ENCODE measurements at regions not wholly inside any gene's neighbourhood (a gene's known extent, or its start where the extent isn't known, plus 50 kb on each side); places are given as distances from the start of the nearest gene placed in this dataset.

DNA sequence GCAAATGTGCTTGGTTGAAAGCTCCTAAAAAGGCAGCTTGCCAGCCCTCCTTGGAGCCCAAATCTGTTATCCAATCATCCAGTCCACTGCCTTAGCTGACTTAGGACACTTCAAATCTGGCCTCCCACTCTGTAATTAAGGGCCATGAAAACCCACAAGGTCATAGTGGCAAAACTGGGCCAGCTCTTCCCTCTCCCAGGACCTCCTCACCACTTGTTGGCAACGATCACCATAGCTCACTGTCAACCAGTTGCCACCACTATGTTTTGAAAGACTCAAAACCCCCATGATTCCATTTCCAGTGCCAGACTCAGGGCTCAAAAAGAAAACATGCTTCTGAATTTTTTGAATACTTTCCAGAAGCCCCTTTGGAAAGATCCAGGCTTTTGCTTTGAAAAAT, 107.5 kb downstream of the NREP start:
- Mint-ChIP-seq H3K9me3 (no peaks in the 10 kb centered on the region), H3K27ac (no peak overlapping the region), H3K4me1 (ENCODE audit: low read depth) (no peaks in the 10 kb centered on the region), H3K27me3 (ENCODE audit: insufficient read depth) (peaks cover 7% of the 10 kb centered on the region), H3K36me3 (ENCODE audit: low read depth) (peaks cover 1% of the 10 kb centered on the region), H3K4me3 (no peak overlapping the region)
- intact Hi-C loops (cut with micrococcal nuclease), result no loop called here
- no peak for DNase-seq (ENCODE audit: low spot score)

DNA sequence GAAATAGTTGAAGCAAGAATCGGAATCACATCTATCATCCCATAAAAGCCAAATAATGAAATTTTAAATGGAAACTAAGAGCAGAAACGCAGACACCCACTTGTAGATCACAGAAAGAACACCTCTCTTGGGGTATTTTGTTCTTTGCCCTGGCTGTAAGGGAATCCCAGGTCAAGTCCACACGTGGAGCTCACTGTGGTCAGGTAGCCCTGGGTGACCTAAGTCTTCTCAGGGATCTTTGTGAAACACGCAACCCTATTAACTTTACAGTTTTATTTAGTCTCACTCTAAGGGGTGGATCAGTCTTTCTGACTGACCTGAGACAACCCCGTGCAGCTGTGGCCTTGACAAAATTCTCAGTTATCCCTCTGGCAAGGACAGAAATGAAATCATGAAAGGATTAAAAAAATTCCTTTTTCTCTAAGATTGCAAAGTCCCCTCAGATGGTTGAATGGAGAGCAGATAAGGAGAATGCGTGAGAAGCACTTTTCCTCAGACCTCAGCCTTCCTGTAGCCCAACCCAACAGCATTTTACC, 111.6 kb downstream of the NREP start:
- H3K9me3 Mint-ChIP-seq, result peaks cover 6% of the 10 kb centered on the region
- no peaks in the 10 kb centered on the region for H3K4me1 Mint-ChIP-seq (ENCODE audit: low read depth)
- H3K36me3 Mint-ChIP-seq (ENCODE audit: low read depth), result peaks cover 1% of the 10 kb centered on the region
- intact Hi-C loops (cut with micrococcal nuclease), result no loop called here
- H3K27ac Mint-ChIP-seq, result no peak overlapping the region
- no peak overlapping the region for H3K4me3 Mint-ChIP-seq
- H3K27me3 Mint-ChIP-seq (ENCODE audit: insufficient read depth), result peaks cover 5% of the 10 kb centered on the region
- DNase-seq (ENCODE audit: low spot score), result no peak

DNA sequence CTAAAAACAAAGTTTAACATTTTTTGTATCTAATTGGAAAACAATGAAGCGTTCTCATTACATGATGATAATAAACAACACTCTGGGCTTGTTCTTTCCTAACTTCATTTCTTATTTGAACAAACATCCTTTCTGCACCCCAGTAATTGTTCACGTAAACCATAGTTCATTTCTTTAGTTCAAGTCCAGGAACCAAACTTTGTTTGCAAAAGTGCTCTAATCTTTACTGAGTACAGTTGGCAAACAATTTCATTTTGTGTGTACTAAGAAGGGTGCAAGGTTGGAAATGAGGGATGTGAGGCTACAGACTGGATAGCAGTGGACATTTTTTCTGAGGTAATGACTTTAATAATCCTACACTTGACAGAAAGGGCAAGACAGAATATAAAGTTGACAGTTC, 113.5 kb downstream of the NREP start:
- H3K9me3 Mint-ChIP-seq, result peaks cover 21% of the 10 kb centered on the region
- H3K36me3 Mint-ChIP-seq (ENCODE audit: low read depth), result peaks cover 1% of the 10 kb centered on the region
- H3K27me3 Mint-ChIP-seq (ENCODE audit: insufficient read depth), result peaks cover 5% of the 10 kb centered on the region
- DNase-seq (ENCODE audit: low spot score), result no peak
- no peak overlapping the region for H3K4me3 Mint-ChIP-seq
- intact Hi-C loops (cut with micrococcal nuclease), result no loop called here
- no peaks in the 10 kb centered on the region for H3K4me1 Mint-ChIP-seq (ENCODE audit: low read depth)
- no peak overlapping the region for H3K27ac Mint-ChIP-seq

DNA sequence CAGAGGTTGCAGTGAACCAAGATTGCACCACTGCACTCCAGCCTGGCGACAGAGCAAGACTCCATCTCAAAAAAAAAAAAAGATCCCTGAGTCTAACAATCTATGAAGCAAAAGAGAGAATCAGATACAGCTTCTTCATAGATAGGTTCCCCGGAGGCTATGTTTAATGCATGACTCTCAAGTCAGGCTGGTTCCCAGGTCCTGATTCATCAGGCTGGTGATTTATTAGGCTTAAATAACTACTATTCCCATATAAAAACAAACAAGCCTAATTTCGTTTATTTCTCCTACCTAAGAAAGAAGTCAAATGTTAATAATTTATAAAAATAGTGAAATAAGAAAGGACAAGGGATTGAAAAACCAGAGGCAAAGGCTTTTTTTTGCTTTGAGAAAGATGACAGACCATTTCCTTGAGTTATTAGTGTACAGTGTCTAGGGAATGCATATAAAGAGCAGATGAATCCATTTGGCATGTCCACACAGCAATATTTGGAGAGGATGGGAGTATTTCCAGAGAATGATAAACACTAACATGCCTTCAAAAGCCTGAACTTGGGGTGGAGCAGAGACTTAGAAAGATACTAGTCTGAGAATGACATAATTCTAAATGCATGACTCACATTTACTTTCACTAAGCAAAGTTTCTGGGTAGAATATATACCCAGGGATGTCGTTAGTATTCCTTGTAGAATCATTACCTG, 115.3 kb downstream of the NREP start:
- H3K4me3 Mint-ChIP-seq, result no peak overlapping the region
- DNase-seq (ENCODE audit: low spot score), result no peak
- H3K27me3 Mint-ChIP-seq (ENCODE audit: insufficient read depth), result no peaks in the 10 kb centered on the region

DNA sequence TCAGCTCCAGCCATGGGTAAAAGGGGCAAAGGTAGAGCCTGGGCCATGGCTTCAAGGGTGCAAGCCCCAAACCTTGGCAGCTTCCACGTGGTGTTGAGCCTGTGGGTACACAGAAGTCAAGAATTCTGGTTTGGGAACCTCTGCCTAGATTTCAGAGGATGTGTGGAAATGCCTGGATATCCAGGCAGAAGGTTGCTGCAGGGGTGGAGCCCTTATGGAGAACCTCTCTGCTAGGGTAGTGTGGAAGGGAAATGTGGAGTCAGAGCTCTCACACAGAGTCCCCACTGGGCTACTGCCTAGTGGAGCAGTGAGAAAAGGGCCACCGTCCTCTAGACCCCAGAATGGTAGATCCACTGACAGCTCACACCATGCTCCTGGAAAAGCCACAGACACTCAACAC, 117.1 kb downstream of the NREP start:
- intact Hi-C loops (cut with micrococcal nuclease), result no loop called here
- no peak for DNase-seq (ENCODE audit: low spot score)

More for the DNA sequence above, 115.3 kb downstream of the NREP start:
- Mint-ChIP-seq H3K36me3 (ENCODE audit: low read depth) (peaks cover 1% of the 10 kb centered on the region), H3K9me3 (peaks cover 29% of the 10 kb centered on the region), H3K27ac (no peak overlapping the region), H3K4me1 (ENCODE audit: low read depth) (no peaks in the 10 kb centered on the region)
- intact Hi-C loops (cut with micrococcal nuclease), result no loop called here

DNA sequence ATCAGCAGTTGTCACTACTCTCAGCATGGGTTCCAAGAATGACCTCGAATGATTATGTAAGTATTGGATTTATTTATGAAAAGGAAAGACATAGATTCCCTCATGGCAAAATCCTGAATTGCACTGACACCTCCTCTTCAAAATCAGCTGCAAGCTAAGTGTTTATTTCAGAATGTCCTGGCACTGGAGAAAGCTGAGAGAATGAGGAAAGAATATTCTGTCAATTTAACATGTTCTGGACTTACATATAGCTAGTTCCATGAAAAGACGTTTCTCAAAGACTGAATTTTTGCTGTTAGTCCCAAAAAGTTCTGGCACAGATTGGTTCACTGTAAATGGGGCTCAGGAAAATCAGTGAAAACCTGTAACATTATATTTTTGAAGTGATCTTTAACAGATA, 120.3 kb downstream of the NREP start:
- Mint-ChIP-seq H3K27ac (no peak overlapping the region), H3K27me3 (ENCODE audit: insufficient read depth) (no peaks in the 10 kb centered on the region), H3K36me3 (ENCODE audit: low read depth) (no peaks in the 10 kb centered on the region), H3K9me3 (peaks cover 29% of the 10 kb centered on the region), H3K4me3 (no peak overlapping the region), H3K4me1 (ENCODE audit: low read depth) (no peaks in the 10 kb centered on the region)
- no peak for DNase-seq (ENCODE audit: low spot score)
- intact Hi-C loops (cut with micrococcal nuclease), result no loop called here

More for the DNA sequence above, 117.1 kb downstream of the NREP start:
- Mint-ChIP-seq H3K4me3 (no peak overlapping the region), H3K27ac (no peak overlapping the region), H3K4me1 (ENCODE audit: low read depth) (no peaks in the 10 kb centered on the region), H3K27me3 (ENCODE audit: insufficient read depth) (no peaks in the 10 kb centered on the region), H3K36me3 (ENCODE audit: low read depth) (no peaks in the 10 kb centered on the region), H3K9me3 (peaks cover 29% of the 10 kb centered on the region)

DNA sequence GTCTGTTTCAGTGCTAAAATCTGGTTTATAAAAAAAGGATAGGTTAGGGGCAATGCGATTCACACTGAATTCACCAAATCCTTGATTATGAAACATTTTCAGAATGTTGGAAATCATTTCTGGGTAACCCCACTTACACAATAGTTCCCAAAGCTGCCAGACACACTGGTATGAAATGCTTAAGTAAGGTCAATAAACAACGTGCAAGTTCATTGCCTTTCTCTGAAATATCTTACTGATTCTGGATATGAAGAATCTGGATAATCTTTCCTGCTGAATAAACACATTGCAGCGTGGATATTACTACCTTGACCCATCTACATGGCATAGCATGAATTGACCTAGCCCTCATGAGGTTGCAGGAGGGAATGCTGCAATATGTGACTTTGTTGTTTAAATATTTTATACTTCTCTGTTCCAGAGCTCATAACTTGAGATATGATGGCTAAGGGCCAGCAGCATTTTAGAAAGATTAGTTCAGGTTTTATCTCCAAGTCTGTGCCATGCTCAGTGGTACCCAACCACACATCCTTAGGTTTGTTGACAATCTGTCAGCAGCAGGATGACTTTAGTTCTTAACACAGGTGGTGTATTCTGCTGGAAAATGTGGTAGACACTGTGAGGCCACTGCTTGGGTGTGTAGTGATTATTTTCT, 121.0 kb downstream of the NREP start:
- H3K4me1 Mint-ChIP-seq (ENCODE audit: low read depth), result no peaks in the 10 kb centered on the region
- no peaks in the 10 kb centered on the region for H3K27me3 Mint-ChIP-seq (ENCODE audit: insufficient read depth)
- no peak overlapping the region for H3K27ac Mint-ChIP-seq
- intact Hi-C loops (cut with micrococcal nuclease), result no loop called here
- H3K4me3 Mint-ChIP-seq, result no peak overlapping the region
- peaks cover 29% of the 10 kb centered on the region for H3K9me3 Mint-ChIP-seq
- no peak for DNase-seq (ENCODE audit: low spot score)
- H3K36me3 Mint-ChIP-seq (ENCODE audit: low read depth), result no peaks in the 10 kb centered on the region

DNA sequence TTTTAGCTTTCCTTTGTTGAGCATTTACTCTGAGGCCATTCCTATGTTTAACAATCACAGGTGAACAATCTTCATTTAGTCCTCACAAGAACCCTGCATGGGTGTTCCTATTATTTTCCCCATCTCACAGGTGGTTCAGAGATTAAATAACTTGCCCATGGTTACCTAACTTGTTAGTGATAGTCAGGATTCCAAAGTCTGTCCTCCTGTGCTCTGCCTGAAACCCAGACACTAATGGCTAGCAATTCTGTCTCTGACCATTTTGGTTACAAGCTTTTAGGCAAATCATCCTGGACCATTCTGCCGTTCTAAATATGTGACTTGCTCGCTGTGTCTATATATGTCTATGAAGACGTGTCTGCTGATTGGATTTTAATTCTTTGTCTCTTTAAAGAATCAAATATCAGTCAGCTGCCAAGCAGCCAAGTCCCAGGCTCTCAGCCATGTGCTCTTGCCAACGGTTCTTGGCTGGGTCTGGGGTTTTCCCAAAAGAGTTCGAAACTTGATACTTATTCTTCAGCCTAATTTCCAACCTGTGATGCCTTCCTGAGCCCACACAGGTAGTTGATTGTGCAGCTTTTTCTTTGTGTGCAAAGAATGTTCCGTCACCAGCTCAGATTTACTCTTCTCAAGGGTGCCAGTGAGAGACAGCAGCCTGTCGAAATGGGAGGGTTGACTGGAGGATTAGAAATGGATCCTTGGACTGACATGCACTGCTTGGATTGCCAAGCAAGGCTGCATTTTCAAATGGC, 121.7 kb downstream of the NREP start:
- DNase-seq (ENCODE audit: low spot score), result no peak
- intact Hi-C loops (cut with micrococcal nuclease), result no loop called here
- no peak overlapping the region for H3K27ac Mint-ChIP-seq

DNA sequence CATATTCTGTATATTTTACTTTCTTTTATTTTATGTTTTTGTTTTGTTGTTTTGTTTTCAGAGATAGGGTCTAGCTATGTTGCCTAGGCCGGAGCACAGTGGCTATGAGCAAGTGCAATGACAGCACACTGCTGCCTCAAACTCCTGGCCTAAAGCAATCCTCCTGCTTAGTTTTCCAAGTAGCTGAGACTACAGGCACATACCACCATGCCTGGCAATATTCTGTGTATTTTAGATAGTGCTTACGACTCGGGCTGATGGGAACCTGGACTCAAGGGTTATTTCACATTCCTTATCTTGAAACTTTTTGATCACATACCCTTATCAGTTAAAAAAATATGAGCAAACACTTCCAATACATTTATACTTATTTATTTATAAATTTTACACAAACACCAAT, 119.0 kb upstream of the STARD4 start:
- no peak for DNase-seq (ENCODE audit: low spot score)
- Mint-ChIP-seq H3K4me1 (ENCODE audit: low read depth) (no peaks in the 10 kb centered on the region), H3K36me3 (ENCODE audit: low read depth) (no peaks in the 10 kb centered on the region), H3K27ac (no peak overlapping the region), H3K4me3 (no peak overlapping the region), H3K27me3 (ENCODE audit: insufficient read depth) (no peaks in the 10 kb centered on the region), H3K9me3 (peaks cover 3% of the 10 kb centered on the region)
- intact Hi-C loops (cut with micrococcal nuclease), result no loop called here

More for the DNA sequence above, 121.7 kb downstream of the NREP start:
- Mint-ChIP-seq H3K36me3 (ENCODE audit: low read depth) (no peaks in the 10 kb centered on the region), H3K9me3 (peaks cover 22% of the 10 kb centered on the region), H3K4me3 (no peak overlapping the region), H3K4me1 (ENCODE audit: low read depth) (no peaks in the 10 kb centered on the region), H3K27me3 (ENCODE audit: insufficient read depth) (no peaks in the 10 kb centered on the region)

DNA sequence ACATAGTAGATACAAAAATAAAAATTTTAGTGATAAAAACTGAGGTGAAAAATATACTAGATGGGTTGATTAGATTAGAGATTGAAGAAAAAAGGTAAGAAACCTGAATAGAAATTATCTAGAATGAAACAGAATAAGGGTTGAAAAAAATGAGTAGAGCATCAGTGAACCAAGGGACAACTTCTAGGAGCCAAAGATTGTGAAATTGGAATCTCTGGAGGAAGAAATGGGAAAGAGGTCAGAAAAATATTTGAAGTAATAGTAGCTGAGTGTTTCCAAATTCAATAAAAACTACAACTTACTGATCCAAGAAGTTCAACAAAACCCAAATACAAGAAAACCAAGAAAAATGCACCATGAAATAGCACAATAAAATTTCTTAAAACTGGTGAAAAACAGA, 116.6 kb upstream of the STARD4 start:
- intact Hi-C loops (cut with micrococcal nuclease), result no loop called here
- no peak overlapping the region for H3K4me3 Mint-ChIP-seq
- H3K9me3 Mint-ChIP-seq, result peaks cover 7% of the 10 kb centered on the region
- DNase-seq (ENCODE audit: low spot score), result no peak
- H3K27ac Mint-ChIP-seq, result no peak overlapping the region
- H3K27me3 Mint-ChIP-seq (ENCODE audit: insufficient read depth), result peaks cover 2% of the 10 kb centered on the region
- no peaks in the 10 kb centered on the region for H3K4me1 Mint-ChIP-seq (ENCODE audit: low read depth)
- H3K36me3 Mint-ChIP-seq (ENCODE audit: low read depth), result no peaks in the 10 kb centered on the region

DNA sequence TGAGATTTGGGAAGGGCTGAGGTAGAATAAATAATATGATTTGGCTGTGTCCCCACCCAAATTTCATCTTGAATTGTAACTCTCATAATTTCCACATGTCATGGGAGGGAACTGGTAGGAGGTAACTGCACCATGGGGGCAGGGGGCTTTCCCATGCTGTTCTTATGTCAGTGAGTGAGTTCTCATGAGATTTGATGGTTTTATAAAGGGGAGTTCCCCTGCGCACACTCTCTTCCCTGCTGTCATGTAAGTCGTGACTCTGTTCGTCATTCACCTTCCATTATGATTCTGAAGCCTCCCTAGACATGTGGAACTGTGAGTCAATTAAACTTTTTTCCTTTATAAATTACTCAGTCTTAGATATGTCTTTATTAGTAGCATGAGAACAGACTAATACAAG, 115.5 kb upstream of the STARD4 start:
- Mint-ChIP-seq H3K36me3 (ENCODE audit: low read depth) (no peaks in the 10 kb centered on the region), H3K27ac (peak overlapping the region; percentile 43), H3K27me3 (ENCODE audit: insufficient read depth) (peaks cover 2% of the 10 kb centered on the region), H3K4me1 (ENCODE audit: low read depth) (no peaks in the 10 kb centered on the region), H3K9me3 (peaks cover 7% of the 10 kb centered on the region), H3K4me3 (no peak overlapping the region)
- no peak for DNase-seq (ENCODE audit: low spot score)
- intact Hi-C loops (cut with micrococcal nuclease), result no loop called here

DNA sequence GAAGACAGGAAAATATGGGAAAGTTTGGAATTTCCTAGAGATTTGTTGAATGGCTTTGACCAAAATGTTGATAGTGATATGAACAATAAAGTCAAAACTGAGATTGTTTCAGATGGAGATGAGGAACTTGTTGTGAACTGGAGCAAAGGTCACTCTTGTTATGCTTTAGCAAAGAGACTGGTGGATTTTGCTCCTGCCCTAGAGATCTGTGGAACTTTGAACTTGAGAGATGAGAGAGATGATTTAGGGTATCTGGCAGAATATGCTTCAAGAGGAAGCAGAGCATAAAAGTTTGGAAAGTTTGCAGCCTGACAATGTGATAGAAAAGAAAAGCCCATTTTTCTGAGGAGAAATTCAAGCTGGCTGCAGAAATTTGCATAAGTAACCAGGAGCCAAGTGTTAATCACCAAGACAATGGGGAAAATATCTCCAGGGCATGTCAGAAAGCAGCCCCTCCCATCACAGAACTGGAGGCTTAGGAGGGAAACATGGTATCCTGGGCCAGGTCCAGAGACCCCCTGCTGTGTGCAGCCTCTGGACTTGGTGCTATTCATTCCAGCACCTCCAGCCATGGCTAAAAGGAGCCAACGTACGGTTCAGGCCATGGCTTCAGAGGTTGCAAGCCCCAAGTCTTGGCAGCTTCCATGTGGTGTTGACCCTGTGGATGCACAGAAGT, 114.3 kb upstream of the STARD4 start:
- no peak for DNase-seq (ENCODE audit: low spot score)
- Mint-ChIP-seq H3K4me3 (no peak overlapping the region), H3K4me1 (ENCODE audit: low read depth) (no peaks in the 10 kb centered on the region), H3K27ac (no peak overlapping the region), H3K9me3 (peaks cover 7% of the 10 kb centered on the region), H3K36me3 (ENCODE audit: low read depth) (no peaks in the 10 kb centered on the region), H3K27me3 (ENCODE audit: insufficient read depth) (peaks cover 2% of the 10 kb centered on the region)
- intact Hi-C loops (cut with micrococcal nuclease), result no loop called here
